Endothelial cell of umbilical vein (primary cell): ENCODE measurements at regions not wholly inside any gene's neighbourhood (a gene's known extent, or its start where the extent isn't known, plus 50 kb on each side); places are given as distances from the start of the nearest gene placed in this dataset.
"Not testable (repeated sequence)": the region's sequence is repeated elsewhere in the genome, so short reads cannot be mapped to it uniquely, and the experiment has no call there.

Source experiments
- BruUV-seq: library from RNA; stranded (reverse); fragments of 400-500 nt; replicated peaks from 2 replicates; lab custom pipeline; 2021; lab: Mats Ljungman, UMichigan
- CTCF ChIA-PET: fragments of 300-600, 350-600 bp; sonication (Branson Sonifier 250); formaldehyde crosslinking; loops from one replicate; lab custom pipeline; 2021; ENCODE audit warnings: antibody characterized with exemption, inconsistent platforms; lab: Charles Lee
- POLR2A ChIA-PET: fragments of 300-600, 350-600 bp; sonication (Branson Sonifier 250); formaldehyde crosslinking; loops from one replicate; lab custom pipeline; 2021; ENCODE audit warnings: antibody characterized with exemption, inconsistent platforms; lab: Charles Lee
- DNase-seq: peaks from one replicate; pipeline ENCODE4 v3.0.0-alpha.2; 2011; ENCODE audit warnings: low read depth, low spot score
- FAIRE-seq: peaks from 2 replicates; lab custom pipeline; 2011; peaks lifted over from hg19 to GRCh38; lab: Jason Lieb, UNC
- H2AFZ ChIP-seq: 2 replicates; pipeline ENCODE4 v1.6.0; 2012; ENCODE audit warnings: low read depth, low read length, control low read depth, inconsistent platforms
- H3K27ac ChIP-seq: 2 replicates; pipeline ENCODE4 v1.5.1; 2011; ENCODE audit warnings: low read depth, mild to moderate bottlenecking, control low read depth, low read length, moderate library complexity; ENCODE audit not compliant: insufficient read depth
- H3K27me3 ChIP-seq, 2 experiments: 2 replicates each; pipeline versions ENCODE4 v1.6.0 to v1.6.1; 2011; ENCODE audit warnings: low read length in 2 of 2, mixed read lengths in 1 of 2; ENCODE audit not compliant: control insufficient read depth in 2 of 2, insufficient read depth in 2 of 2
- H3K36me3 ChIP-seq, 2 experiments: 2 replicates in 1 of 2; 3 replicates in 1 of 2; pipeline ENCODE4 v1.5.1; 2011; ENCODE audit warnings: low read length in 2 of 2, mild to moderate bottlenecking in 1 of 2, moderate library complexity in 1 of 2; ENCODE audit not compliant: control insufficient read depth in 2 of 2, insufficient read depth in 2 of 2; ENCODE audit errors: extremely low read depth in 1 of 2
- H3K4me1 ChIP-seq: 3 replicates; pipeline ENCODE4 v1.5.1; 2011; ENCODE audit warnings: mild to moderate bottlenecking, low read length; ENCODE audit not compliant: control insufficient read depth, insufficient read depth; ENCODE audit errors: extremely low read depth
- H3K4me2 ChIP-seq: 2 replicates; pipeline ENCODE4 v1.6.1; 2011; ENCODE audit warnings: low read length, control low read depth, mixed read lengths; ENCODE audit not compliant: insufficient read depth
- H3K4me3 ChIP-seq, 3 experiments: fragments of 200-600 bp in 1 of 3; sonication (generic), shearing (Covaris generic) in 1 of 3; replicated peaks in 1 of 3; 2 replicates each; pipeline ENCODE4 v1.5.1; 2011 to 2016; ENCODE audit warnings: control low read depth in 3 of 3, low read length in 3 of 3, mild to moderate bottlenecking in 2 of 3, inconsistent platforms in 1 of 3, low read depth in 1 of 3, moderate library complexity in 1 of 3; ENCODE audit not compliant: insufficient read depth in 1 of 3
- H3K79me2 ChIP-seq: 2 replicates; pipeline ENCODE4 v1.6.0; 2012; ENCODE audit warnings: low read length, inconsistent platforms; ENCODE audit not compliant: control insufficient read depth, insufficient read depth
- H3K9ac ChIP-seq: replicated peaks from 2 replicates; pipeline ENCODE3; 2011; ENCODE audit warnings: low read length, control low read depth; ENCODE audit not compliant: insufficient read depth; ENCODE audit errors: extremely low read depth
- H3K9me1 ChIP-seq: replicated peaks from 3 replicates; pipeline ENCODE4 v1.6.0; 2011; ENCODE audit warnings: mild to moderate bottlenecking, low read length; ENCODE audit not compliant: control insufficient read depth, insufficient read depth; ENCODE audit errors: extremely low read depth
- H3K9me3 ChIP-seq: replicated peaks from 2 replicates; pipeline ENCODE4 v1.5.1; 2012; ENCODE audit warnings: low read length, inconsistent platforms; ENCODE audit not compliant: control insufficient read depth, insufficient read depth
- H4K20me1 ChIP-seq: replicated peaks from 2 replicates; pipeline ENCODE3; 2011; ENCODE audit warnings: mild to moderate bottlenecking, low read length; ENCODE audit not compliant: control insufficient read depth, insufficient read depth; ENCODE audit errors: extremely low read depth
- CTCF ChIP-seq, 2 donors: IDR thresholded peaks; 1 replicate in 1 of 2; 2 replicates in 1 of 2; pipeline ENCODE4 v1.5.1; 2011; ENCODE audit warnings: low read length in 2 of 2, mild to moderate bottlenecking in 2 of 2, moderate library complexity in 2 of 2, control low read depth in 1 of 2, inconsistent platforms in 1 of 2, low read depth in 1 of 2; ENCODE audit not compliant: insufficient read depth in 1 of 2; ENCODE audit errors: extremely low read depth in 1 of 2
- EZH2 ChIP-seq: IDR thresholded peaks from 2 replicates; pipeline ENCODE4 v1.6.1; 2012; ENCODE audit warnings: borderline replicate concordance, low read depth, mild to moderate bottlenecking, moderate library complexity, low read length, inconsistent platforms; ENCODE audit not compliant: severe bottlenecking
- GATA2 ChIP-seq: IDR thresholded peaks from 2 replicates; pipeline ENCODE4 v1.7.0; 2011; ENCODE audit warnings: low read depth, mild to moderate bottlenecking, moderate library complexity, mixed read lengths, low read length; ENCODE audit not compliant: insufficient read length, insufficient read depth
- MAX ChIP-seq: IDR thresholded peaks from 2 replicates; pipeline ENCODE4 v1.6.1; 2011; ENCODE audit not compliant: insufficient read depth, insufficient read length
- POLR2AphosphoS5 ChIP-seq: IDR thresholded peaks from 2 replicates; pipeline ENCODE4 v1.6.1; 2012; ENCODE audit warnings: low read depth, mild to moderate bottlenecking, control low read depth, low read length, moderate library complexity; ENCODE audit not compliant: insufficient read depth
- dilution Hi-C: fragments of 300-500 bp; cut with MboI; formaldehyde crosslinking; loops from one replicate; pipeline ENCODE4 v1.15.0; 2019; ENCODE audit warnings: low sequenced_read_pairs; ENCODE audit not compliant: extremely low pct_ligation_motif_present
- intact Hi-C: fragments of 100-400 bp; cut with micrococcal nuclease; formaldehyde crosslinking; loops from one replicate; pipeline ENCODE4 v1.10.0; 2022

DNA sequence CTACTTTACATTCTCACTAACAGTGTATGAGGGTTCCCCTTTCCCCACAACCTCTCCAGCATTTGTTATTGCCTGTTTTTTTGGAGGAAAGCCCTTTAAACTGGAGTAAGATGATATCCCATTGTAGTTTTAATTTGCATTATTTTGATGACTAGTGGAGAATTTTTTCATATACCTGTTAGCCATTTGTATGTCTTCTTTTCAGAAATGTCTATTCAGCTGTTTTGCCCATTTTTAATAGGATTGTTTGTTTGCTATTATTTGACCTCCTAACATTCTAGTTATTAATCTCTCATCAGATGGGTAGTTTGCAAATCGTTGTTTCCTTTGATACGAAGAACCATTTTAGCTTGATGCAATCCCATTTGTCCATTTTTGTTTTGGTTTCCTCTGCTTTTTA is 165.0 kb downstream of the GLUL start:
- intact Hi-C loops = no loop called here

DNA sequence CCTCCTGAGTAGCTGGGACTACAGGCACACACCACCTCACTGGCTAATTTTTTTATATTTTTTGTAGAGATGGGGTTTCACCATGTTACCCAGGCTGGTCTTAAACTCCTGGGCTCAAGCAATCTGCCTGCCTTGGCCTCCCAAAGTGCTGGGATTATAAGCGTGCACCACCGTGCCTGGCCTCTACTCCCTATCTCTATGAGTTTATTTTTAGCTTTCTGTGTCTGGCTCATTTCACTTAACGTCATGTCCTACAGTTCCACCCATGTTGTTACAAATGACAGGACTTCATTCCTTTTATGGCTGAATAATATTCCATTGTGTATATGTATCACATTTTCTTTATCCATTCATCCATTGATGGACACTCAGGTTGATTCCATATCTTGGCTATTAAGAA is 164.2 kb upstream of the ZNF648 start:
- intact Hi-C loops, FAIRE-seq, H3K27ac ChIP-seq, H3K9me3 ChIP-seq, POLR2A ChIA-PET, H3K9ac ChIP-seq, H3K36me3 ChIP-seq, H3K4me1 ChIP-seq, dilution Hi-C loops, H3K27me3 ChIP-seq, H3K4me2 ChIP-seq, CTCF ChIA-PET, H3K79me2 ChIP-seq, H3K4me3 ChIP-seq, H4K20me1 ChIP-seq, BruUV-seq, DNase-seq, H3K9me1 ChIP-seq, H2AFZ ChIP-seq: not testable (repeated sequence)

More for the DNA sequence above, 165.0 kb downstream of the GLUL start:
- no TSS peak for BruUV-seq
- H3K36me3 ChIP-seq = no peaks in the 10 kb centered on the region
- H3K79me2 ChIP-seq = no peaks in the 10 kb centered on the region
- H3K27me3 ChIP-seq = no peaks in the 10 kb centered on the region
- no peaks in the 10 kb centered on the region for H3K9me3 ChIP-seq
- no peak for DNase-seq
- H3K4me2 ChIP-seq = no peak overlapping the region
- H3K9ac ChIP-seq = no peak overlapping the region
- H2AFZ ChIP-seq = no peak overlapping the region
- no peak for FAIRE-seq
- dilution Hi-C loops = no loop called here
- no peak overlapping the region for H3K4me3 ChIP-seq
- no peaks in the 10 kb centered on the region for H4K20me1 ChIP-seq
- no peaks in the 10 kb centered on the region for H3K4me1 ChIP-seq
- ChIA-PET POLR2A (no interaction called here), CTCF (no interaction called here)
- no peak overlapping the region for H3K27ac ChIP-seq
- TF ChIP-seq MAX (no peak), GATA2 (no peak), EZH2 (no peak), CTCF (IDR thresholded peaks at IDR 0.05; ENCODE audit: extremely low read depth in 1 of 2, insufficient read depth in 1 of 2, low read depth in 1 of 2, low read length in 2 of 2) (no peak), POLR2AphosphoS5 (no peak)
- no peaks in the 10 kb centered on the region for H3K9me1 ChIP-seq

DNA sequence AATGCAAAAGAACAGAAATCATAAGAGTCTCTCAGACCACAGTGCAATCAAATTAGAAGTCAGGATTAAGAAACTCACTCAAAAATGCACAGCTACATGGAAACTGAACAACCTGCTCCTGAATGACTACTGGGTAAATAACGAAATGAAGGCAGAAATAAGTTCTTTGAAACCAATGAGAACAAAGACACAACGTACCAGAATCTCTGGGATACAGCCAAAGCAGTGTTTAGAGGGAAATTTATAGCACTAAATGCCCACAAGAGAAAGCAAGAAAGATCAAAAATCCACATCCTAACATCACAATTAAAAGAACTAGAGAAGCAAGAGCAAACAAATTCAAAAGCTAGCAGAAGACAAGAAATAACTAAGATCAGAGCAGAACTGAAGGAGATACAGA is 160.5 kb upstream of the ZNF648 start:
- H3K9me3 ChIP-seq, H3K4me2 ChIP-seq, H3K4me3 ChIP-seq, H3K36me3 ChIP-seq, H3K27ac ChIP-seq, H3K9me1 ChIP-seq, POLR2A ChIA-PET, H3K27me3 ChIP-seq, intact Hi-C loops, dilution Hi-C loops, H3K4me1 ChIP-seq, DNase-seq, H3K79me2 ChIP-seq, H2AFZ ChIP-seq, FAIRE-seq, CTCF ChIA-PET, BruUV-seq, H4K20me1 ChIP-seq, H3K9ac ChIP-seq: not testable (repeated sequence)
